ENCODE measurements at regions not wholly inside any gene's neighbourhood (a gene's known extent, or its start where the extent isn't known, plus 50 kb on each side); places are given as distances from the start of the nearest gene placed in this dataset.

DNA sequence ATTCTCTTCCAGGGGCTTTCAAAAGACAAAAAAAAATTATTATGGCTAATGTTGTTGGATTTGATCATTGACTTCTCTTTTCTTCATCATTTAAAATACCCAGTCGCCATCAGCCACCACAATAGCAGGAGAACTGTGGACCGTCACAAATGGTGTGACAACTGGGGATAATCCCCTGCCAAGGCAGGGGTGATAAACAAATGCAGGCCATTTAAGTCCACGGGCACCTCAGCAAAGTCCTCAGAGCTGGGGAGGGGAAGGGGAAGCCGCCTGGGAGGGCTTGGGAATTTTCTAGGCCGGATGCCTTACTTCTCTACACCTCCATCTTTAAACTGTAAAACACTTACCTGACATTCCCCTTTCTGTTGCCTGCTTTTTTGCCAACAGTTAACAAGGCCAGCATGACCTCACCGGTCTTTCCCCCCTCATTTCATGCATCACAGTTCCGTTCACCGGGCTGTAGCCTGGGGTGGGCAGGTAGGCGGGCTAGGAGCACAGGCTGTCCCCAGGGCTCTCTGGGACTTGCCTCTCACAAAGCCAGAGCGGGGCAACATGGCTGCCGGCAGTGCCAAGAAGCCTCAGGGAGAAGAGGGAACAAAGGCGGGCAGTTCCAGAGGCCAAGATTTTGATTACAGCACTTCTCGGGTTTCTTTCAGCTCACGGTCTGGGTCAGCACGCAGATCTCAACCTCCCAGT lies 820.4 kb downstream of the BCL11A start:
- no peak for DNase-seq (ENCODE audit: low read depth)

DNA sequence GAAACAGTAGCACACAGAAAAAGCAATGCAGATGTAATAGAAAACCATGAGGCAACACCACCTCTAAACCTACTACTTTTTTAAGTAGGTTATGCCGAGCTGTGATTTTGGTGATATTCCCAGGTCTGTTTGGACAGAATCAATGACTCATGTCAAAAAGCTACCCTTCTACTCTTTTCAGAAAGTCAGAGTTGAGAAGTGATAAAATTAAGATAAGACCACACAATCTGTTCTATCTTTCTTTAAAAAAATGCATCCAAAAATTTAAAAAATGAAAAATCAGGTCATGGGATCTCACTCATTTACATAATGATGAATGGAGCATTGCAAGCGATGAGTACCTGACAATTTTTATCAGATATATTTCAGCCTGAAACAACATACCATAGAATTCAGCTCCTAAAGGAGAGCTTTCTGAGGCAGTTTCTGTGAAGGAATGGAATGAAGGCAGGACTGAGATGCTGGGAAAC lies 826.3 kb downstream of the BCL11A start:
- no peak for DNase-seq (ENCODE audit: low read depth)

DNA sequence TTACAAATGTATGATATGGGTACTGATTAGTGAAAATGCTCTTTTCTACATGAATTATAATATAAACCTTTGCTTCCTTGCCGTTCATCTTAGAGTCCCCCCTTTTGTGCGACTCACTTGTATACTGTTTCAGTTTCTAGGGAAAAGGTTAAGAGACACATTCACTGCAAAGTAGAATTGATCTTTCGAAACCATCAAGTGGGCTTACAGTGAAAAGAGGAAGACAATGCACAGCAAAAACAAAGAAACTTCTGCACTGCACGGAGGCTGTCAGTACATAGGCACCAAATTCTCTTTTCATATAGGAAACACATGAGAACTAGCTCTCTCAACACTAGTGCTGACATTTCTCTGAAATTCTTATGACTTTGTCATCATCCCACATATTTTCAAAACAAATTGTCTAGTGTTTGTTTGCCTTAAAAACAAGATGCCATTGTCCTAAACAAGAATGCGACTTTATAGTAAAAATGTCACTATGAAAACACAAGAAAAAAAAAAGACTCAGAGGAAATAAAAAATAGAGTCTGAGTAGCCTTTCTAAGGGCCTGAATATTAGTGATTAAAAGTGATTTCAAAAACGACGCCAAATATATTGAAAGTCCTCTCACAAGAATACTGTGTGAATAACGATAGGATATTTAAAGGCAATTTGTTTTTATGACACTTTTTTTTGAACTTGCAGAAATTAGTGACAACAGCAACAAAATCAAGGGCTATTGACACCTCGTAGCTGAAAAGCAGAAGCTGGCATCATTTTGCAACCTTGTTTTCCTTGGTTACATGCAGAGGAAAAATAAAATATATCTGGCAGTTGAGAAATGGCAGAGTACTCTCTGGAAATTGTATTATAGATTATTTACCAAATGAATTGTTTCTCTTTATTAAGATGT lies 827.0 kb downstream of the BCL11A start:
- no peak for DNase-seq (ENCODE audit: low read depth)

DNA sequence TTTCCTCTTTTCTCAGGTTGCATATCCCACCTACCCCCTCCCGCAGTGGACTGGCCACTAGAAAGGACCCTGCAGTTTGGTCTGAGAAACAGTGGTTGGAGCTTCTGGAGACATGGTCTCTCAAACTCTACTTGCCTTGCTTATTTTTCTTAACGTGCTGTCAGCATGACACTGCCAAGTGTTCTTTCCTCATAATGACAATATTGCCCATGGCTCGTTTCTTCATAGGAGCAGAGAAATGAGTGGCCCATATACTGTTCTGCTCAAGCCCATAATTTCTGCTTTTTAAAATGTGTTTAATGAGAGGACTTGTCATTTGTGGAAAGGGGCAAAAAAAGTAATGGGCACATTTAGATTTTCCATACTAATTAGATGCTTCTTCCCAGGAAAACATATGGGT lies 828.7 kb downstream of the BCL11A start:
- DNase-seq (ENCODE audit: low read depth) = no peak

GRCh38 chr2:59720296-59720866 lies 833.1 kb downstream of the BCL11A start:
- DNase-seq (ENCODE audit: low read depth) = no peak

GRCh38 chr2:59713577-59713976 lies 839.9 kb downstream of the BCL11A start:
- no peak for DNase-seq (ENCODE audit: low read depth)

GRCh38 chr2:59711121-59711520 lies 842.3 kb downstream of the BCL11A start:
- DNase-seq (ENCODE audit: low read depth) = no peak

DNA sequence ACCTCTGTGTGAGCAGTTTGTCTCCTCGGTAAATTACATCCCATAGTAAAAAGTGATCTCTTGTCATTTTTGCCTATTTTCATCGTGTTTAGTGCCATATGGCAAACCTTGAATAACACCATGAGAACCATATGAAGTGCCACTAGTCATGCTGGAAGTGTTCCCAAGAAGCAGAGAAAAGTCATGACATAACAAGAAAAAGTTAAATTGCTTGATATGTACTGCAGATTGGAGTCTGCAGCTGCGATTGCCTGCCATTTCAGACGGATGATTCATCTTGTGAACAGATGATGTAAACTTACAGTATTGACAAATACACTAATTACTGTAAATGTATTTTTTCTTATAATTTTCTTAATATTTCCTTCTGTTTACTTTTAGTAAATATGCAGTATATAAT lies 846.7 kb downstream of the BCL11A start:
- DNase-seq (ENCODE audit: low read depth) = no peak

GRCh38 chr2:59703796-59704195 lies 849.7 kb downstream of the BCL11A start:
- no peak for DNase-seq (ENCODE audit: low read depth)

DNA sequence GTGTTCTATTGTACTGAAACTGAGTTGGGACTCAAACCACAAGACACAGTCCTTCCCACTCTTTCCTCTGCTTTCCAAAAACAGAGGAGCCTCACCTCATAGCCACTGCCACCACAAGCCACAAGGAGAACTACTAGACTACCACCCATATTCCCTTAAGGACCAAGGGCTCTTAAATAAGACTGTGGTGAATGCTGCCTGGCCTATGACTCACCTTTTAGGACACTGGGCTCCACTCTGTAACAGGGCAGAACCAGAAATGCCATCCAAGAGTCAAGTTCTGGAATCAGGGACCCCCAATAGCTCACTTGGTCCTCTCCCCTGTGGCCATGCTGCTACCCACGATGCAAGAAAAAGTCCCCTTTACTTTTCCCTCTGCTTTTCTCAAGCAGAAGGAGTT lies 851.4 kb downstream of the BCL11A start:
- no peak for DNase-seq (ENCODE audit: low read depth)

DNA sequence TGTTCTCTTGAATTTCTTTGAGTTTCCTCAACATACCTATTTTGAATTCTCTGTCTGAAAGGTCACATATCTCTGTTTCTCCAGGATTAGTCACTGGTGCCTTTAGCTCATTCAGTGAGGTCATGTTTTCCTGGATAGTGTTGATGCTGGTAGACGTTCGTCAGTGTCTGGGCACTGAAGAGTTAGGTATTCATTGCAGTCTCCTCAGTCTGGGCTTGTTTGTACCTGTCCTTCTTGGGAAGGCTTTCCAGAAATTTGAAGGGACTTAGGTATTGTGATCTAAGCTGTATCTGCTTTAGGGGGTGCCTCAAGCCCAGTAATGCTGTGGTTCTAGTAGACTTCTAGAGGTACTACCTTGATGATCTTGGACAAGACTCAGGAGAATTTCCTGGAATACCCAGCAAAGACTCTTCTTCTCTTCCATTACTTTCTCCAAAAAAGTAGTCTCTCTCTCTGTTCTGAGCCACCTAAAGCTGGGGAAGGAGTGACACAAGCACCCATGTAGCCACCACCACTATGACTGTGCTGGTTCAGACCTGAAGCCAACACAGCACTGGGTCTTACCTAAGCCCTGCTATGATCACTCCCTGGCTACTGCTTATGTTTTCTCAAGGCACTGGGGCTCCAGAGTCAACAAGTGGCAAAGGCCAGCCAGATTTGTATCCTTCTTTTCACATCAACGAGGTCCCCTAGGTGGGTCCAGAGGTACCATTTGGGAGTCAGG lies 852.0 kb downstream of the BCL11A start:
- DNase-seq (ENCODE audit: low read depth) = no peak

DNA sequence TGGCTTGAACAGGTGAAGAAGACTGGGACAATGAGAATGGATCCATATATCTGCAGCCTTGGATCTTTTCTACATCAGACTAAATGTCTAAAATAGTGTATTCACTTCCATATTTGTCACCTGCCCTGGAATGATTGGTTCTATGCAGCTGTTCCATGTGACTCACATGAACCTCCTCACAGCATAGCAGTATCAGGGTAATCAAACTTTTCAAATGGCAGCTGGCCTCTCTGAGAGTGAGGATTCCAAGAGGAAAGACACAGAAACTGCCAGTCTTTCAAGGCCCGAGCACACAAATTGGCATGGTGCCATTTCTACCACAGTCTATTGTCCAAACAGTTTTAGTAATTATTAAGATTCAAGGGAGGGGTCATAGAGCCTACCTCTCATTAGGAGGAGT lies 859.3 kb downstream of the BCL11A start:
- DNase-seq (ENCODE audit: low read depth) = no peak

GRCh38 chr2:59693231-59693959 lies 860.1 kb downstream of the BCL11A start:
- no peak for DNase-seq (ENCODE audit: low read depth)

DNA sequence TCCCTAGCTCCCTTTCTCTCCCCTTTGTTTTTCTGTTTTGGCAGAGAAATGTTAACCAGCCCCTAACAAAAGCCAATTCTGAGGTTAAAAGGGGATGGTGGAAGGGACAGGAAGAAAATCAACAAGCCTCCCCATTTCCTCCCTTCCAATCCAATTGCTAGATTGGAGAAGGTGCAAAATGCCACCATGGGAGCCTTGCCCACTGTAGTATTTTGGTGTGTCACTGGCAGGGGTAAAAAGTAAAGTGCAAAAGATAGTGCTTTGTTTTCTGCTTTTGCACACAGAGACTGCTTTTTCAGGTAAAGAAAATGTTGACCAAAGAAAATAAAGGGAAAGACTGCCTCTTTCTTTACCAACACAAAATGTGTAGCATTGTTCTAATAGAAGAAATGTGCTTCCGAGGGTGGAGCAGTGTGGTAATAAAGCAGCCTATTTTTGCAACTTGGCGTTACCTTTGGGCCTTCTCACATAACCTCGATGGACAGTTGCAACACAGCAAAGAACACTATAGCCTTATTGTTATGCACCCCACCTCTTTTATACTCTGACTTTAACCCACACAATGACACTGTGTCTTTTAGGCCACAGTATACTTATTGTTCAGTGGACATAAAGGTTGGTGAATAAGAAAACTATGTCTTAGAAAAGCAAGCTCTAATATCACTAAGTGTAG lies 861.8 kb downstream of the BCL11A start:
- DNase-seq (ENCODE audit: low read depth) = no peak

GRCh38 chr2:59690849-59691248 lies 862.6 kb downstream of the BCL11A start:
- no peak for DNase-seq (ENCODE audit: low read depth)

GRCh38 chr2:59684771-59685166 lies 868.7 kb downstream of the BCL11A start:
- no peak for DNase-seq (ENCODE audit: low read depth)

DNA sequence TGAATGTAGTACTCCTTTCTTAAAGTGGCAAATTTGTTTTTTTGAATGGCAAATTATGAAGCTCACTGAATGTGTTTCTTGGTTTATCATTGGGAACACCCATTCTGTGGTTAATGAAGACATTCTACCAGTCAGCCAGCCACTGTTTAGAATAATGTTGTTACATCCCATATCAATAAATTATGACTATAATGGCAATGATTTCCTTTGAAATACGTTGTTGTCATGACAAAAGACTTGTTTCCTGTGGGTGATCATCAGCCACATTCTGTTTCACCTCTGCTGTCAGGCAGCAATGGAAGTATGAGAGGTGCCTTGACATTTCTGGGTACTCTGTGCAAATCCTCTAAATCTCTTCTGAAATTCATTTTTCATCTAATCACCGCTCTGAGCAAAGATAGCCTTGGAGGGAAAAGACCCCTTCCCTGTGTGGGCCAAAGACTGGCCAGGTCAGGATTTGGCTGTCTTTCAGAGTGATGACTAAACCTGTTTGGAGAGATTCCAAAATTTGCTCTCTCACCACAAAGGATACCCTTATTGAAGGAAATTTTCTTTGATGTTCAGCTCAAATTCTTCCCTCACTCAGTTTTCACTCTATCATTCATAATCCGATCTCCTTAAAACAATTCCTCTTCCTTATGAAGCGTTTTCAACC lies 869.2 kb downstream of the BCL11A start:
- no peak for DNase-seq (ENCODE audit: low read depth)

DNA sequence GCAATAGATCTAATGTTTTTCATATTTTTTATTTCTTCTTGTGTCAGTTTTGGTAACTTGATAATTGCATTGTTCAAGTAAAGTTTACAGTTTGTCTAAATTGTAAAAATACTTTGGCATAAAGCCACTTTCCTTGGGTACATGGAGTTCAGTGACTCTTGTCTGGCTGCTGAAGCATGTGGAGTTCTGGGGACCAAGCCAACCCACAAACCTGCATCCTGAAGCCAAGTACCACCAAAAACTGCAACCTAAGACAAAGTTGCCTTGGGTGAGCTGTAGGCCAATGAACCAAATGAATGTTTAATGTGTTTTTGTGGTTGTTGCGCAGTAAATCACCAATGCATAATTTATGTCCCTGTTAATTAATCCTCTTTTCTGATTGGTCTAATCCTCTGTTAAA lies 872.6 kb downstream of the BCL11A start:
- DNase-seq (ENCODE audit: low read depth) = no peak

- DNase-seq (ENCODE audit: low read depth) = no peak
These were observed 876.3 kb downstream of the BCL11A start for GRCh38 chr2:59677158-59677557.

GRCh38 chr2:59674100-59674499 lies 879.4 kb downstream of the BCL11A start:
- DNase-seq (ENCODE audit: low read depth) = no peak

GRCh38 chr2:59665021-59665420 lies 888.4 kb downstream of the BCL11A start:
- DNase-seq (ENCODE audit: low read depth) = no peak
